ENCODE measurements at regions not wholly inside any gene's neighbourhood (a gene's known extent, or its start where the extent isn't known, plus 50 kb on each side); places are given as distances from the start of the nearest gene placed in this dataset.
A peak's percentile ranks its signal among the peaks of the same experiment; 100 is the strongest.

DNA sequence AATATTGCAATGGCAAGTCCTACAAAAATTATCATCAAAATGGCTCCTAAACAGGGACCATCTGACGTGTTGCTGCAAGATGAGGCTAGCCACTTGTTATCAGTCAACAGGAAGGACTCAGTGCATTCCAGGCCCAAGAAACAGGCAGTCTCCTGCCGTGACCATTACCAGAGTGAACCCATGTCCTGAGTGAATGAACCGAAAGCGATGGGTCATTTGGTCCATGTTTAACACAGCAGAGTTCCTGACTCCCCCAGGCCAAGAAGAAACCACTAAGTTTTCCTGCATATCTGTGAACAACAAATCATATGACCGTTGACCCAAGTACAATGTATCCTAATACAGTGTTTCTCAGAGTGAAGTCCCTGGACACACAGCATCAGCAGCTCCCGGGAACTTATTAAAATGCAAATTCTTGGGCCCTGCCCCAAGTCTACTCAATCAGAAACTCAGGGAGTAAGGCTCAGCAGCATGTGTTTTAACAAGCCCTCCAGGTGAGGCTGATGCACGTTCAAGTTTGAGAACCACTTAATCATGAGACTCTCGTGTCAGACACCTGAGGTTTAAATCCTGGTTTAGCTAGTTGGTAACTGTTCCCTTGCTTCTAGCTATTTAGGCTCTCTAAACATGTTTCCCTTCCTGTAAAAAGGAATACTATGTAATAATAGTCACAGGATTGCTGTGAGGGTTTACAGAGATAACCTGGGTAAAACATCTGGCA lies 429.4 kb upstream of the MAF start:
- TF ChIP-seq CTCF (IDR thresholded peaks at IDR 0.05; ENCODE audit: low read depth, low read length), result no peak
- no peak for DNase-seq (ENCODE audit: low read depth in 2 of 2)

DNA sequence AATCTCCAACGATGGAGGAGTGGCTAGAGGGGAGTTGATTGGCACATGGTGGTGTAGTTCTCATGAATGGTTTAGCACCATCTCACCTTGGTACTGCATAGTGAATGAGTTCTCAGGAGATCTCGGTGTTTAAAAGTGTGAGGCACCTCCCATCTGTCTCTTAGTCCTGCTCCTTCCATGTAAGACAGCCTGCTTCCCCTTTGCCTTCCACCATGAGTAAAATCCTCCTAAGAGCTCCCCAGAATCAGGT lies 428.8 kb upstream of the MAF start:
- no peak for DNase-seq (ENCODE audit: low read depth in 2 of 2)
- no peak for TF ChIP-seq CTCF (IDR thresholded peaks at IDR 0.05; ENCODE audit: low read depth, low read length)
- no peak overlapping the region for H3K4me3 ChIP-seq (replicated peaks in 1 of 2; ENCODE audit: low read depth in 2 of 2, low read length in 2 of 2)

More for the DNA sequence above, 429.4 kb upstream of the MAF start:
- H3K4me3 ChIP-seq (replicated peaks in 1 of 2; ENCODE audit: low read depth in 2 of 2, low read length in 2 of 2), result no peak overlapping the region

DNA sequence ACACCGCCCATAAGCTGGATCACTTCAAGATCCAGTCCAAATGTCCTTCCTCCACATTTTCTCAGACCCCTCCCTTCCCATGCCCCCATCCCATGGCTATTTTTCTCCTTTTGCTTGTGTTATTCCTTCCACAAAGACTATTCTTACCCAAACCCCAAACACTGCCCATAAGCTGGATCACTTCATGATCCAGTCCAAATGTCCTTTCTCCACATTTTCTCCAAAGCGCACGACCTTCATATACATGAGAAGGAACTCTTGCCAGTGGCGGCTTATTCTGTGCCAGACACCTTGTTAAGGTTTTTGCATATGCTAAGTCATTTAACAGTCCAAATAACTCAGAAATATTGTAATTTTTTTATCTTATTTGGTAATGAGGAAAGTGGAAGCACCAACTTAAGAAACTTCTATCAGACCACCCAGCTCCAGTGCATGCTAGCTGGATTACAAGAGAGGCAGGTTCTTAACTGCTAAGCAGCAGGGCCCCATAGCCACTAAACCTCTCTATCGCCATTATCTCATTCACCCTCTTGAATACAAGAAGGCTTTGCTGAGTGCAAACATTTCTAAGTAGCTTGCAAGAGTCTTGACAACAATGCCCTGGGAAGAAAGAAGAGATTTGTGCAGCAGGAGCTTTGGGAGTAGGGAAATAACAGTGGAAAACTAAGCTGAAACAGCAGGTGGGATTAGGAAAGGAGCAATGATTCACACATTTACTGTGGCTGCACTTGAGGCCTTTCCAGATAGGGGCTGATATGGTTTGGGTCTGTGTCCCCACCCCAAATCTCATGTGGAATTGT lies 428.2 kb upstream of the MAF start:
- no peak for DNase-seq (ENCODE audit: low read depth in 2 of 2)
- H3K4me3 ChIP-seq (replicated peaks in 1 of 2; ENCODE audit: low read depth in 2 of 2, low read length in 2 of 2), result no peak overlapping the region
- TF ChIP-seq CTCF (IDR thresholded peaks at IDR 0.05; ENCODE audit: low read depth, low read length), result no peak

GRCh38 chr16:80027007-80027965 lies 426.7 kb upstream of the MAF start:
- H3K4me3 ChIP-seq (replicated peaks in 1 of 2; ENCODE audit: low read depth in 2 of 2, low read length in 2 of 2), result peak overlapping the region in 1 of 2 donors; percentile 6
- DNase-seq (ENCODE audit: low read depth in 2 of 2), result peak; percentile 33 to 94
- no peak for TF ChIP-seq CTCF (IDR thresholded peaks at IDR 0.05; ENCODE audit: low read depth, low read length)

GRCh38 chr16:80025236-80025635 lies 424.7 kb upstream of the MAF start:
- H3K4me3 ChIP-seq (replicated peaks in 1 of 2; ENCODE audit: low read depth in 2 of 2, low read length in 2 of 2), result no peak overlapping the region
- no peak for DNase-seq (ENCODE audit: low read depth in 2 of 2)
- TF ChIP-seq CTCF (IDR thresholded peaks at IDR 0.05; ENCODE audit: low read depth, low read length), result no peak

DNA sequence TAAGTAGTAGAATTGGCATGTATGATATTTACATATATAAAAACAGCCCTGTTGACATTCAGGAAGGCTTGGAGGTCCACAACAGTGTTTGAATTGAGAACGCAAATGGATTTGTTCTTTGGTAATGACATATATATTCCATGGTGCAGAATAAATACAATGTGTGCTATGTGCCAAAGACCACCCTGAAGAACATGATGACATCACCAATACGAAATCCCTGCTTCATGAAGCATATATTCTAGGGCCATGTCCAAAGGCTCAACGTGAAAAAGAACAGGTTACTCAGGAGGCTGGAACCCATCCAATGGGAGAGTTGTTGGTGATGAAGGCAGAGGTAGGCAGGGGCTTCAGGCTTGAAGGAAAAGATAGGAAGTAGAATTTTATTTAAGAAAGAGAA lies 423.9 kb upstream of the MAF start:
- no peak for DNase-seq (ENCODE audit: low read depth in 2 of 2)
- TF ChIP-seq CTCF (IDR thresholded peaks at IDR 0.05; ENCODE audit: low read depth, low read length), result no peak
- no peak overlapping the region for H3K4me3 ChIP-seq (replicated peaks in 1 of 2; ENCODE audit: low read depth in 2 of 2, low read length in 2 of 2)
